GM19467 (cell line): ENCODE measurements at regions not wholly inside any gene's neighbourhood (a gene's known extent, or its start where the extent isn't known, plus 50 kb on each side); places are given as distances from the start of the nearest gene placed in this dataset.

Experiments
- ATAC-seq: cut with Tn5 transposase; IDR thresholded peaks from one replicate; pipeline ENCODE4 v1.9.1; 2021; ENCODE audit warnings: mild to moderate bottlenecking, moderate library complexity; ENCODE audit not compliant: unreplicated experiment

GRCh38 chr7:32150589-32150988, 80.4 kb upstream of the PDE1C start:
- no peak for ATAC-seq

GRCh38 chr7:32150039-32150438, 79.8 kb upstream of the PDE1C start:
- no peak for ATAC-seq

- no peak for ATAC-seq
Observed at GRCh38 chr7:32147546-32148268, 77.5 kb upstream of the PDE1C start.

- no peak for ATAC-seq
Observed at GRCh38 chr7:32145911-32146310, 75.7 kb upstream of the PDE1C start.

- no peak for ATAC-seq
Observed at GRCh38 chr7:32144676-32145075, 74.5 kb upstream of the PDE1C start.

GRCh38 chr7:32143301-32143700, 73.1 kb upstream of the PDE1C start:
- no peak for ATAC-seq

GRCh38 chr7:32142649-32143048, 72.4 kb upstream of the PDE1C start:
- ATAC-seq, result no peak

- ATAC-seq, result no peak
Observed at GRCh38 chr7:32140210-32140939, 70.2 kb upstream of the PDE1C start.

GRCh38 chr7:32137059-32137458, 66.9 kb upstream of the PDE1C start:
- no peak for ATAC-seq

- ATAC-seq, result no peak
Observed at GRCh38 chr7:32131091-32131490, 60.9 kb upstream of the PDE1C start.

- ATAC-seq, result no peak
Observed at GRCh38 chr7:32126843-32127242, 56.6 kb upstream of the PDE1C start.
